Prostate gland (tissue), 2 donors: ENCODE measurements at regions not wholly inside any gene's neighbourhood (a gene's known extent, or its start where the extent isn't known, plus 50 kb on each side); places are given as distances from the start of the nearest gene placed in this dataset.

Experiments used
- CTCF ChIP-seq, 4 experiments: fragments of 200-600 bp in 2 of 4; fragments of 450-650 bp in 2 of 4; sonication (generic) in 2 of 4; IDR thresholded peaks; 1 replicate in 3 of 4; 2 replicates in 1 of 4; pipeline ENCODE4 v1.5.1; 2016 to 2019; ENCODE audit warnings: antibody characterized with exemption in 4 of 4, mild to moderate bottlenecking in 2 of 4, moderate library complexity in 2 of 4
- POLR2A ChIP-seq: fragments of 450-650 bp; IDR thresholded peaks from one replicate; pipeline ENCODE4 v1.6.1; 2016; ENCODE audit warnings: antibody characterized with exemption, mild to moderate bottlenecking
- POLR2AphosphoS5 ChIP-seq: sonication (generic); formaldehyde crosslinking; IDR thresholded peaks from one replicate; pipeline ENCODE4 v1.6.1; 2017; ENCODE audit warnings: antibody characterized with exemption

- TF ChIP-seq CTCF (IDR thresholded peaks at IDR 0.05) (no peak), POLR2A (no peak), POLR2AphosphoS5 (no peak)
Measured at GRCh38 chr18:44520981-44521667, 159.6 kb upstream of the SETBP1 start.
